ENCODE measurements at regions not wholly inside any gene's neighbourhood (a gene's known extent, or its start where the extent isn't known, plus 50 kb on each side); places are given as distances from the start of the nearest gene placed in this dataset.

GRCh38 chr2:228665232-228665631 is 483.7 kb upstream of the SPHKAP start:
- no peak overlapping the region for H3K18ac ChIP-seq (ENCODE audit: low read length)
- H3K79me1 ChIP-seq (ENCODE audit: low read length) = no peaks in the 10 kb centered on the region
- no peaks in the 10 kb centered on the region for H3K27me3 ChIP-seq (ENCODE audit: insufficient read depth, low read length)
- no peaks in the 10 kb centered on the region for H3K4me1 ChIP-seq (ENCODE audit: control insufficient read depth in 1 of 2, insufficient read depth in 2 of 2, low read length in 2 of 2)
- H3K23ac ChIP-seq (ENCODE audit: low read length) = no peak overlapping the region
- H3K79me2 ChIP-seq (ENCODE audit: control insufficient read depth, insufficient read depth, low read length, poor library complexity) = no peaks in the 10 kb centered on the region
- H3K9ac ChIP-seq (ENCODE audit: low read length) = no peak overlapping the region
- H3K4me3 ChIP-seq (ENCODE audit: low read depth, low read length) = no peak overlapping the region
- H4K8ac ChIP-seq (ENCODE audit: low read depth, low read length) = no peak overlapping the region
- no peak for DNase-seq
- H2BK12ac ChIP-seq (ENCODE audit: low read length) = no peak overlapping the region
- no peak overlapping the region for H3K14ac ChIP-seq (ENCODE audit: low read length)
- WGBS (ENCODE audit: extremely low coverage, insufficient coverage, insufficient read length) = no CpG with 5 or more reads among the region's 1 CpG
- H4K91ac ChIP-seq (ENCODE audit: low read depth, low read length) = no peak overlapping the region
- no peaks in the 10 kb centered on the region for H3K9me3 ChIP-seq (ENCODE audit: insufficient read depth, low read depth, low read length)
- H2BK5ac ChIP-seq (ENCODE audit: low read depth, low read length, poor library complexity) = no peak overlapping the region
- H2AFZ ChIP-seq (ENCODE audit: insufficient read depth, low read length, poor library complexity) = no peak overlapping the region
- H2BK120ac ChIP-seq (ENCODE audit: insufficient read depth, low read length, poor library complexity) = no peak overlapping the region
- H3K4ac ChIP-seq (ENCODE audit: low read depth, low read length) = no peak overlapping the region
- no peaks in the 10 kb centered on the region for H3K36me3 ChIP-seq (ENCODE audit: control insufficient read depth in 1 of 2, insufficient read depth in 2 of 2, low read length in 2 of 2)
- no peak overlapping the region for H3K4me2 ChIP-seq (ENCODE audit: low read length)
- H4K12ac ChIP-seq (ENCODE audit: low read depth, low read length) = no peak overlapping the region
- no peak overlapping the region for H2AK5ac ChIP-seq (ENCODE audit: low read length)
- no peak overlapping the region for H3K27ac ChIP-seq (ENCODE audit: low read depth, low read length)

GRCh38 chr2:228658998-228659397 is 477.5 kb upstream of the SPHKAP start:
- no peak overlapping the region for H4K12ac ChIP-seq (ENCODE audit: low read depth, low read length)
- no peak overlapping the region for H3K18ac ChIP-seq (ENCODE audit: low read length)
- no peak overlapping the region for H3K14ac ChIP-seq (ENCODE audit: low read length)
- no peak overlapping the region for H3K23ac ChIP-seq (ENCODE audit: low read length)
- no peak overlapping the region for H2BK120ac ChIP-seq (ENCODE audit: insufficient read depth, low read length, poor library complexity)
- H3K4me3 ChIP-seq (ENCODE audit: low read depth, low read length) = no peak overlapping the region
- H2AFZ ChIP-seq (ENCODE audit: insufficient read depth, low read length, poor library complexity) = no peak overlapping the region
- H3K4me1 ChIP-seq (ENCODE audit: control insufficient read depth in 1 of 2, insufficient read depth in 2 of 2, low read length in 2 of 2) = no peaks in the 10 kb centered on the region
- no peaks in the 10 kb centered on the region for H3K79me1 ChIP-seq (ENCODE audit: low read length)
- no peak overlapping the region for H2AK5ac ChIP-seq (ENCODE audit: low read length)
- no peak overlapping the region for H3K4ac ChIP-seq (ENCODE audit: low read depth, low read length)
- no peak overlapping the region for H3K4me2 ChIP-seq (ENCODE audit: low read length)
- H3K27me3 ChIP-seq (ENCODE audit: insufficient read depth, low read length) = no peaks in the 10 kb centered on the region
- no peak overlapping the region for H2BK12ac ChIP-seq (ENCODE audit: low read length)
- H3K36me3 ChIP-seq (ENCODE audit: control insufficient read depth in 1 of 2, insufficient read depth in 2 of 2, low read length in 2 of 2) = no peaks in the 10 kb centered on the region
- H4K8ac ChIP-seq (ENCODE audit: low read depth, low read length) = no peak overlapping the region
- no peak overlapping the region for H4K91ac ChIP-seq (ENCODE audit: low read depth, low read length)
- DNase-seq = no peak
- no CpG with 5 or more reads among the region's 5 CpGs for WGBS (ENCODE audit: extremely low coverage, insufficient coverage, insufficient read length)
- H2BK5ac ChIP-seq (ENCODE audit: low read depth, low read length, poor library complexity) = no peak overlapping the region
- no peaks in the 10 kb centered on the region for H3K79me2 ChIP-seq (ENCODE audit: control insufficient read depth, insufficient read depth, low read length, poor library complexity)
- no peak overlapping the region for H3K27ac ChIP-seq (ENCODE audit: low read depth, low read length)
- no peak overlapping the region for H3K9ac ChIP-seq (ENCODE audit: low read length)
- H3K9me3 ChIP-seq (ENCODE audit: insufficient read depth, low read depth, low read length) = no peaks in the 10 kb centered on the region

- peak in 1 of 2 donors; percentile 61 for DNase-seq
- no peaks in the 10 kb centered on the region for H3K4me1 ChIP-seq (ENCODE audit: control insufficient read depth in 1 of 2, insufficient read depth in 2 of 2, low read length in 2 of 2)
- no peak overlapping the region for H4K8ac ChIP-seq (ENCODE audit: low read depth, low read length)
- H2AK5ac ChIP-seq (ENCODE audit: low read length) = no peak overlapping the region
- H3K36me3 ChIP-seq (ENCODE audit: control insufficient read depth in 1 of 2, insufficient read depth in 2 of 2, low read length in 2 of 2) = no peaks in the 10 kb centered on the region
- H3K79me2 ChIP-seq (ENCODE audit: control insufficient read depth, insufficient read depth, low read length, poor library complexity) = no peaks in the 10 kb centered on the region
- H3K23ac ChIP-seq (ENCODE audit: low read length) = no peak overlapping the region
- no peak overlapping the region for H3K18ac ChIP-seq (ENCODE audit: low read length)
- H3K9me3 ChIP-seq (ENCODE audit: insufficient read depth, low read depth, low read length) = no peaks in the 10 kb centered on the region
- no peak overlapping the region for H2BK5ac ChIP-seq (ENCODE audit: low read depth, low read length, poor library complexity)
- H3K79me1 ChIP-seq (ENCODE audit: low read length) = no peaks in the 10 kb centered on the region
- H3K14ac ChIP-seq (ENCODE audit: low read length) = no peak overlapping the region
- H4K91ac ChIP-seq (ENCODE audit: low read depth, low read length) = no peak overlapping the region
- no peak overlapping the region for H3K4ac ChIP-seq (ENCODE audit: low read depth, low read length)
- H4K12ac ChIP-seq (ENCODE audit: low read depth, low read length) = no peak overlapping the region
- H3K27ac ChIP-seq (ENCODE audit: low read depth, low read length) = no peak overlapping the region
- no peak overlapping the region for H3K4me3 ChIP-seq (ENCODE audit: low read depth, low read length)
- no peaks in the 10 kb centered on the region for H3K27me3 ChIP-seq (ENCODE audit: insufficient read depth, low read length)
- H2BK120ac ChIP-seq (ENCODE audit: insufficient read depth, low read length, poor library complexity) = no peak overlapping the region
- H2AFZ ChIP-seq (ENCODE audit: insufficient read depth, low read length, poor library complexity) = no peak overlapping the region
- no CpG with 5 or more reads among the region's 6 CpGs for WGBS (ENCODE audit: extremely low coverage, insufficient coverage, insufficient read length)
- no peak overlapping the region for H2BK12ac ChIP-seq (ENCODE audit: low read length)
- H3K4me2 ChIP-seq (ENCODE audit: low read length) = no peak overlapping the region
- no peak overlapping the region for H3K9ac ChIP-seq (ENCODE audit: low read length)
Measured at GRCh38 chr2:228657807-228658402, 476.4 kb upstream of the SPHKAP start.

GRCh38 chr2:228655331-228655730 is 473.8 kb upstream of the SPHKAP start:
- no peak for DNase-seq

More at GRCh38 chr2:228655331-228655730, 473.8 kb upstream of the SPHKAP start:
- no peak overlapping the region for H3K18ac ChIP-seq (ENCODE audit: low read length)
- H3K27me3 ChIP-seq (ENCODE audit: insufficient read depth, low read length) = no peaks in the 10 kb centered on the region
- WGBS (ENCODE audit: extremely low coverage, insufficient coverage, insufficient read length) = no CpG with 5 or more reads among the region's 2 CpGs
- no peak overlapping the region for H3K14ac ChIP-seq (ENCODE audit: low read length)
- no peak overlapping the region for H4K12ac ChIP-seq (ENCODE audit: low read depth, low read length)
- no peak overlapping the region for H3K4me2 ChIP-seq (ENCODE audit: low read length)
- no peaks in the 10 kb centered on the region for H3K79me1 ChIP-seq (ENCODE audit: low read length)
- no peak overlapping the region for H3K23ac ChIP-seq (ENCODE audit: low read length)
- no peak overlapping the region for H2BK5ac ChIP-seq (ENCODE audit: low read depth, low read length, poor library complexity)
- no peaks in the 10 kb centered on the region for H3K36me3 ChIP-seq (ENCODE audit: control insufficient read depth in 1 of 2, insufficient read depth in 2 of 2, low read length in 2 of 2)
- no peak overlapping the region for H3K27ac ChIP-seq (ENCODE audit: low read depth, low read length)
- H2AFZ ChIP-seq (ENCODE audit: insufficient read depth, low read length, poor library complexity) = no peak overlapping the region
- no peak overlapping the region for H4K8ac ChIP-seq (ENCODE audit: low read depth, low read length)
- peak overlapping the region; percentile 22 for H2BK120ac ChIP-seq (ENCODE audit: insufficient read depth, low read length, poor library complexity)
- H3K4ac ChIP-seq (ENCODE audit: low read depth, low read length) = no peak overlapping the region
- peak overlapping the region; percentile 49 for H2BK12ac ChIP-seq (ENCODE audit: low read length)
- no peak overlapping the region for H2AK5ac ChIP-seq (ENCODE audit: low read length)
- no peak overlapping the region for H3K4me3 ChIP-seq (ENCODE audit: low read depth, low read length)
- H3K79me2 ChIP-seq (ENCODE audit: control insufficient read depth, insufficient read depth, low read length, poor library complexity) = no peaks in the 10 kb centered on the region
- H3K9ac ChIP-seq (ENCODE audit: low read length) = no peak overlapping the region
- no peaks in the 10 kb centered on the region for H3K4me1 ChIP-seq (ENCODE audit: control insufficient read depth in 1 of 2, insufficient read depth in 2 of 2, low read length in 2 of 2)
- H4K91ac ChIP-seq (ENCODE audit: low read depth, low read length) = no peak overlapping the region
- H3K9me3 ChIP-seq (ENCODE audit: insufficient read depth, low read depth, low read length) = no peaks in the 10 kb centered on the region

Data from trophoblast cell (in vitro differentiated cells and primary cell).